HG03342 (cell line): ENCODE measurements at regions not wholly inside any gene's neighbourhood (a gene's known extent, or its start where the extent isn't known, plus 50 kb on each side); places are given as distances from the start of the nearest gene placed in this dataset.
"Not testable (repeated sequence)": the region's sequence is repeated elsewhere in the genome, so short reads cannot be mapped to it uniquely, and the experiment has no call there.

Source experiments
- ATAC-seq: cut with Tn5 transposase; IDR thresholded peaks from one replicate; pipeline ENCODE4 v1.9.1; 2021; ENCODE audit warnings: mild to moderate bottlenecking, moderate library complexity; ENCODE audit not compliant: unreplicated experiment

GRCh38 chr14:71803539-71804260 lies 128.5 kb upstream of the RGS6 start:
- ATAC-seq = no peak

- ATAC-seq = no peak
Observed at GRCh38 chr14:71804992-71805391, 127.2 kb upstream of the RGS6 start.

- not testable (repeated sequence) for ATAC-seq
Observed at GRCh38 chr14:71807049-71807448, 125.2 kb upstream of the RGS6 start.

DNA sequence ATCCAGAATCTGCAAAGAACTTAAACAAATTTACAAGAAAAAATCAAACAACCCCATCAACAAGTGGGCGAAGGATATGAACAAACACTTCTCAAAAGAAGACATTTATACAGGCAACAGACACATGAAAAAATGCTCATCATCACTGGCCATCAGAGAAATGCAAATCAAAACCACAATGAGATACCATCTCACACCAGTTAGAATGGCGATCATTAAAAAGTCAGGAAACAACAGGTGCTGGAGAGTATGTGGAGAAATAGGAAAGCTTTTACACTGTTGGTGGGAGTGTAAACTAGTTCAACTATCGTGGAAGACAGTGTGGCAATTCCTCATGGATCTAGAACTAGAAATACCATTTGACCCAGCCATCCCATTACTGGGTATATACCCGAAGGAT lies 121.4 kb upstream of the RGS6 start:
- ATAC-seq = not testable (repeated sequence)

DNA sequence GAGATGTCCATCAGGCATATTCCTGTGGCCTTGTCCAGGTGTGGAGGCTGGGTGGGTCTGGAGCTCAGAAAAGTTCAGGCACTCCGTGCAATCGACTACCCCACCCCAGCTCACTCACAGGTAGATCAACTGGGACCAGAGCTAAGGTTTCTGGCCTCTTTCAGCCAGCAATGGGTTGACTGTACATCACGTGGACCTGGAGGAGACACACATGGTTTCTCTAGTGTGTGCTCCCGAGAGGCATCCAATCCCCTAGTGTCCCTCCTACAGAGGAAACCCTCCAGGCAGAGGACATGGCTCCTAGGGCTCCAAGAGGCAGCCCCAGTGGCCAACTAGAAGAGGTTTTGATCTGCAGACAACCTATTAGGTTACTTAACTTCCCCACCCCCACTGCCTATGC lies 119.5 kb upstream of the RGS6 start:
- ATAC-seq = no peak

DNA sequence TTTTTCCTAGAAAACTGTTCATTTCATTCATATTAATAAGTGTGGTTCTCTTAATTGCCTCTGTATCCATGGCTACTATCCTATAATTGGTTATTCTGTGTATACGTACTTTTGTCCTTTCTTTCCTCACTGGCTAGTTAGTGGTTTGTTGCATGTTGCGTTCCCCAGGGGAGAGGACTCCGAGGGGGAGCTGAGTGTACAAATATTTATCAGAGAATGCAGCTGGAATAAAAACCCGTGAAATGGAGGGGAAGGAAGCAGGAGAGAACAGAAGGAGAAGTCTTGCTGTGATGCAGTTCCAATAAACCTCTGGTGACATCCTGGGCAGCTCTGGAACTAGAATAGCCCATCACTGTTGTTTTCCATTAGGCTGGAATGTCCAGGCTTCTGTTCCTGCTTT lies 117.1 kb upstream of the RGS6 start:
- ATAC-seq = no peak

GRCh38 chr14:71824816-71825215 lies 107.4 kb upstream of the RGS6 start:
- ATAC-seq = no peak

DNA sequence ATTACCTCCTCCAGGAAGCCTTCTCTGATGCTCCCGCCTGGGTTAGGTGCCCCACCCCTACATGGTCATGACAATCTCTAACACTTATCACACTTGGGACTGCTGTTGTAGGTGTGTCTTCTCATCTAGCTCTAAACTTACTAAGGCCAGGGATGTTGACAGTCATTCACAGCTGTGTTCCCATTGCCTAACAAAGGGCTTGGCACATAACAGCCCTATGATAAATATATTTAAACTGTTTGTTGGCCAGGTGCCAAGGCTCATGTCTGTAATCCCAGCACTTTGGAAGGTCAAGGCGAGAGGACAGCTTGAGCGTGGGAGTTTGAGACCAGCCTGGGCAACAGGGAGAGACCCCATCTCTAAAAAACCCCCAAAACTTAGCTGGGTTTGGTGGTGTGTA lies 98.8 kb upstream of the RGS6 start:
- ATAC-seq = no peak

GRCh38 chr14:71834284-71835204 lies 97.7 kb upstream of the RGS6 start:
- ATAC-seq = no peak

- no peak for ATAC-seq
Observed at GRCh38 chr14:71852181-71852580, 80.0 kb upstream of the RGS6 start.

- no peak for ATAC-seq
Observed at GRCh38 chr14:71855399-71856036, 76.7 kb upstream of the RGS6 start.

DNA sequence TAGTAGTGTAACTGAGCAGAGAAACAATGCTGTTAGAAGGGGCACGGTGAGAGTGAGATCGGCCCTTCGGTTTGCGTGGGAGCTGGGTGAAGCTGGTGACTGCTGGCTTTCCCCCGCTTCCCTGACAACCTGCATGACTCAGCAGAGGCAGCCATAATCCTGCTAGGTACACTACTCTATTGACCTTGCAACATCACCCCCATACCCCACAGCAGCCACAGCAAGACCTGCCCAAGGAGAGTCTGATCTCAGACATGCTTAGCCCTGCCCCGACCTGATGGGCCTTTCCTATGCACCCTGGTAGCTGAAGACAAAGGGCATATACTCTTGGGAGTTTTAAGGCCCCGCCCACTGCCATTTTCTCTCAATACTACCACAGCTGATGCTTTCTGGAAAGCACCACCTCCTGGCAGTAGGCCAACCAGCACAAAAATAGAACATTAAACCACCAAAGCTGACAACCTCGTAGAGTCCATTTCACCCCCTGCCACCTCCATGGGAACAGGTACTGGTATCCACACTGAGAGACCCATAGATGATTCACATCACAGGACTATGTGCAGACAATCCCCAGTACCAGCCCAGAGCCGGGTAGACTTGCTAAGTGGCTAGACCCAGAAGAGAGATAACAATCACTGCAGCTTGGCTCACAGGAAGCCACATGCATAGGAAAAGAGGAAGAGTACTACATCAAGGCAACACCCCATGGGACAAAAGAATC lies 75.9 kb upstream of the RGS6 start:
- peak; percentile 49 for ATAC-seq

DNA sequence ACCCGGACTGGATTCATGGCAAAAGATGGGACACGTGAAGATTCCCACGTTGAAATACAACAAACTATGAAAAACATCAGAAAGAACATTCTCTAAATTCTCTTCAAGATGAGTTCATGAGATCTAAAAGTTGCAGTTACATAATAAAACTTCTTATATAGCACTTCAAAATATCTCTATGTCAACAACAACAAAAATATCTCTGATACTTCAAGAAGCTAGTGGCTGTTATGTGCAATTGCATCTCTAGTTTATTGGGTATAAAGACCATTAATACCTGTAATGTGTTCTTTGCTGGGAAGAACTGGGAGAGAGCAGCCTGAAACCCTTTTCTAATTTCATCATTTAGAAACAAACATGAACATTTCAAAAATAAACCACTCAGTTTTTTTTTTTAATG lies 69.2 kb upstream of the RGS6 start:
- ATAC-seq = no peak

DNA sequence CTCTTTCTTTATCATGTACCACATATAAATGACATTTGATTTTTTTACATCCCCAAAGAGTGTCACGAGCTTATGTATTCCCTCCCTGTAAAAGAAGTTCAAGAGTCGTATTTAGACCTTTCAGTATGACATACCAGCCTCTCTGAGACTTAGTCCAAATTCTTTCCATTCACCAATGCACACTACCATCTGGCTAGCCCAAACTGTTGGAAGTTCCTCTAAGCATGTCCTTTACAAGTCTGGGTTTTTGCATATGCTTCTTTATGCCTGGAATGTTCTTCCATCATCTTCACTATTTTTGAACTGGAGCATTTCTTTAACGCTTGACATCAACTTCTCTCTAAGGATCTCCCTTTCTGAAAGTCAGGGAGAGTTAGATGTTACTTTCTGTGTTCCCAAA lies 68.5 kb upstream of the RGS6 start:
- no peak for ATAC-seq
